ENCODE measurements at regions not wholly inside any gene's neighbourhood (a gene's known extent, or its start where the extent isn't known, plus 50 kb on each side); places are given as distances from the start of the nearest gene placed in this dataset.

DNA sequence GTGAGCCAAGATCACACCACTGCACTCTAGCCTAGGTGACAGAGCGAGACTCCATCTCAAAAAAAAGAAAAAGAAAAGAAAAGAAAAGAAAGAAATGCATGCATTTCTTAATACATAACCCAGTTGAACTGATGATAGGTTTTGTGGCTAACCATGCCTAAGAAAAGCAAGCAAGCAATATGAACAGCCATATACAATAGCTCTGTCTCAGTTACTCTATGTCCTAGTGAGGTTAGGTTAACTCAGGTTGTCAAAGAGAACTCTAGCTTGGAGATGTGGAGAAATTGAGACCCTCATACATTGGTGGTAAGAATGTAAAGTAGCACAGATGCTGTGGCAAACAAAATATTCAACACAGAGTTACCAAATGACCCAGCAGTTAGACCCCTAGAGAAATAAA, 167.0 kb upstream of the RASGEF1B start:
- no peaks in the 10 kb centered on the region for H3K9me3 ChIP-seq (ENCODE audit: control insufficient read depth in 2 of 2, low read length in 2 of 2)
- no peak overlapping the region for H3K4me3 ChIP-seq (ENCODE audit: low read length in 2 of 2)
- H3K36me3 ChIP-seq (ENCODE audit: control insufficient read depth in 2 of 2, insufficient read depth in 2 of 2, low read length in 2 of 2): no peaks in the 10 kb centered on the region
- no peak overlapping the region for H3K9ac ChIP-seq (ENCODE audit: low read depth in 1 of 2, low read length in 2 of 2)
- peaks cover 0 to 7% of the 10 kb centered on the region in 2 donors for H3K4me1 ChIP-seq (ENCODE audit: control insufficient read depth in 2 of 2, insufficient read depth in 2 of 2, low read length in 2 of 2)
- H3K27ac ChIP-seq (ENCODE audit: low read depth in 2 of 2, low read length in 2 of 2): no peak overlapping the region
- H3K27me3 ChIP-seq (ENCODE audit: control insufficient read depth in 2 of 2, insufficient read depth in 2 of 2, low read length in 2 of 2): no peaks in the 10 kb centered on the region

DNA sequence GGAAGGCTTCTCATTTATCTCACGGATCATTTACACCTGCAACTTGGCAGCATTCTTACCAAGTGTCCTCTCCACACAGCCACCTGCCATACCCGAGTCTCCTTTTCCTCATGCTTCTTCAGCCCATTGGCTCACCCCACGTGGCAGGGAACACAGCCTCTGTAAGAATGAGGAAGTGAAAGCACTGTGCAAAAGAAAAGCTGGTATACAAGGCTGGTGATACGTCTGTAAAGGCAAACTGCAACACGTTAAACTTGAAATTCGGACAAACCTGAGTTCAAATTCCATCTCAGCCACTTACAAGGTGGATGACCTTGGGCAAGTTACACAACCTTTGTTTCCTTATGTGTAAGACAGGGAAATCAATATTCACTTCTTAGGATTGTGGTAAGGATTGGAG, 164.0 kb upstream of the RASGEF1B start:
- Histone ChIP-seq H3K4me3 (ENCODE audit: low read length in 2 of 2) (peak overlapping the region in 1 of 2 donors; percentile 45), H3K4me1 (ENCODE audit: control insufficient read depth in 2 of 2, insufficient read depth in 2 of 2, low read length in 2 of 2) (peaks cover 0 to 7% of the 10 kb centered on the region in 2 donors), H3K9me3 (ENCODE audit: control insufficient read depth in 2 of 2, low read length in 2 of 2) (no peaks in the 10 kb centered on the region), H3K27ac (ENCODE audit: low read depth in 2 of 2, low read length in 2 of 2) (peak overlapping the region; percentile 61 to 64), H3K27me3 (ENCODE audit: control insufficient read depth in 2 of 2, insufficient read depth in 2 of 2, low read length in 2 of 2) (no peaks in the 10 kb centered on the region), H3K9ac (ENCODE audit: low read depth in 1 of 2, low read length in 2 of 2) (no peak overlapping the region), H3K36me3 (ENCODE audit: control insufficient read depth in 2 of 2, insufficient read depth in 2 of 2, low read length in 2 of 2) (no peaks in the 10 kb centered on the region)

DNA sequence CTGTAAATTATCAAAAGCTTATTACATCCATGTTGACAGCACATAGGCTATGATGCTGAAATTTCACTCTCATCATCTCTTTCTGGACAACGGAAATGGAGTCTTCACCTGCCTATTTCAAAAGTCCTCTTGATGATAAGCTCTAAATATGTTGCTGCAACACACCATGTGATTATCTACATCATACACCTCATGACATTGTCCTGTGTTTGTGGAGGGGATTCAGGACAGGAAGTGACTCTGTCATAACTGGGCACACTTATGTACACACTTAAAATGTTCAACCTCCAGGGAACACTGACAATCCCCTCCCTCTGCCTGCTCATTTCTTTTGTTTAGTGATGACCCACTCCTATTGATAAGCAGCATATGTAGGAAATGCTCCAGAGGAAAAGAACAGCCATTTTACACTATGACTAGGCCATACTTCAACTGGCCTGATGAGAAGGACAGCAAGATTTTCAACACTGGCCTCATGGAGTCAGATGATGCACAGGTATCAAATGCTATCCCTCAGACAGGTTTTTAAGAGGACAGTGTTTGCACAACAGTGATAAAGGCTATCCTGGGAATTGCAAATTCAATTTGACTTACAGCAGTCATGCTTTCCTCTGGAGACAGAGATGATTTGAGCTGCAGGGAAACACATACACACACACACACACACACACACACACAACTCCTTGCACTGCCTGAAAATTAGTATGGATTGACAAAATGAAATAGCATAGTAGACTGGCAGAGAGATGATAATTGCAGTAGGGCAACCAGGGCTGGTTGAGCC, 163.3 kb upstream of the RASGEF1B start:
- Histone ChIP-seq H3K36me3 (ENCODE audit: control insufficient read depth in 2 of 2, insufficient read depth in 2 of 2, low read length in 2 of 2) (no peaks in the 10 kb centered on the region), H3K4me1 (ENCODE audit: control insufficient read depth in 2 of 2, insufficient read depth in 2 of 2, low read length in 2 of 2) (peaks cover 0 to 7% of the 10 kb centered on the region in 2 donors), H3K27me3 (ENCODE audit: control insufficient read depth in 2 of 2, insufficient read depth in 2 of 2, low read length in 2 of 2) (no peaks in the 10 kb centered on the region), H3K4me3 (ENCODE audit: low read length in 2 of 2) (no peak overlapping the region), H3K9me3 (ENCODE audit: control insufficient read depth in 2 of 2, low read length in 2 of 2) (no peaks in the 10 kb centered on the region), H3K9ac (ENCODE audit: low read depth in 1 of 2, low read length in 2 of 2) (no peak overlapping the region), H3K27ac (ENCODE audit: low read depth in 2 of 2, low read length in 2 of 2) (peak overlapping the region in 1 of 2 donors; percentile 61)

DNA sequence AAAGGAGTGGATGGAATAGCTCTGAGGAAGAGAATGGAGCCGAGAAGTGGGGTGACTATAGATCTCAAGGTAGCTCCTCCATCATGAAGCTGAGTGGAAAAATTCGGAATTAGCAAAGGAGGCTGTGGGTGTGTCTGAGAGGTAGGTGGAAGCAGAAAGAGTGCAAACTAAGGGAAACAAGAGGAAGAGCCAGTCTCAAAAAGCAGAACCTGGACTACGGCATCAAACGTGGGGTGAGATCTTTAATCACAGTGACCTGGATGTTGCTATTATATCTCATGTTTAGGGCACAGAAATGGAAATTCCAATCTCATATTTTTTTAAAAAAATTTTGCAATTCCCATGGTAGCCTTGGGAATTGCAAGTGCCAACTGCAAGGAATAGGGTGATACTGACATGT, 162.5 kb upstream of the RASGEF1B start:
- no peaks in the 10 kb centered on the region for H3K9me3 ChIP-seq (ENCODE audit: control insufficient read depth in 2 of 2, low read length in 2 of 2)
- peaks cover 0 to 7% of the 10 kb centered on the region in 2 donors for H3K4me1 ChIP-seq (ENCODE audit: control insufficient read depth in 2 of 2, insufficient read depth in 2 of 2, low read length in 2 of 2)
- no peaks in the 10 kb centered on the region for H3K27me3 ChIP-seq (ENCODE audit: control insufficient read depth in 2 of 2, insufficient read depth in 2 of 2, low read length in 2 of 2)
- no peaks in the 10 kb centered on the region for H3K36me3 ChIP-seq (ENCODE audit: control insufficient read depth in 2 of 2, insufficient read depth in 2 of 2, low read length in 2 of 2)
- no peak overlapping the region for H3K27ac ChIP-seq (ENCODE audit: low read depth in 2 of 2, low read length in 2 of 2)
- no peak overlapping the region for H3K4me3 ChIP-seq (ENCODE audit: low read length in 2 of 2)
- H3K9ac ChIP-seq (ENCODE audit: low read depth in 1 of 2, low read length in 2 of 2): no peak overlapping the region

DNA sequence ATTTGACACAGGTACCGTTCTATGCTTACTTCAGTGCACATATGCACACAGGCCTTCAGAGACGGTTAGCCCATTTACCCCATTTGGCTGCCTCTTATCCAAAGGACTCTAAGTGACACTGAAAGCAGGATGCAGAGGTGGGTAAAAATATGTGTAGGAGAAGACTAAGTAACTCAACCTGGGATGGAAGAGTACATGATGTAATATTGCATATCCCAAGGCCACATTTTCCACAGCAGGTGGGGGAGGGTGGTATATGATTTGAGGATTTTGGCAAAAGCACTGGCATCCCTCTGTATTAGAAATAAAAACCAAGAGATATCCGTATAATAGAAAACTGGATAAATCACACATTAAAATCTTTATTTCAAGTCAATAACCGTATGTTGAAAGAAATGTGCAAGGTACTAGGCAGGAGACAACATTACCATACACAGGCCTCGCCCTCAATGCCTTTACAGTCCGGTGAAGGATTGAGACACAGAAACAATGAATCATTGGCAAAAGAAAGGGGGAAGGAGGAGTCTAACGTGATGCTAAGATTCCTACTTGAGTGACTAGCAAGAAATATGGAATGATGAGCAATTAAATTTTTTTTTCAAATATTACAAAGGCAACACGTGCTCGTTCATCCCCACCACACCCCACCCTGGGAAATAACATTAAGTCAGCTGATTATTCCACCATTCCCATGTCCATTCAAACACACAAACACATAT, 161.0 kb upstream of the RASGEF1B start:
- Histone ChIP-seq H3K27ac (ENCODE audit: low read depth in 2 of 2, low read length in 2 of 2) (no peak overlapping the region), H3K9ac (ENCODE audit: low read depth in 1 of 2, low read length in 2 of 2) (no peak overlapping the region), H3K4me3 (ENCODE audit: low read length in 2 of 2) (no peak overlapping the region), H3K36me3 (ENCODE audit: control insufficient read depth in 2 of 2, insufficient read depth in 2 of 2, low read length in 2 of 2) (no peaks in the 10 kb centered on the region), H3K4me1 (ENCODE audit: control insufficient read depth in 2 of 2, insufficient read depth in 2 of 2, low read length in 2 of 2) (peaks cover 0 to 7% of the 10 kb centered on the region in 2 donors), H3K9me3 (ENCODE audit: control insufficient read depth in 2 of 2, low read length in 2 of 2) (no peaks in the 10 kb centered on the region), H3K27me3 (ENCODE audit: control insufficient read depth in 2 of 2, insufficient read depth in 2 of 2, low read length in 2 of 2) (no peaks in the 10 kb centered on the region)

DNA sequence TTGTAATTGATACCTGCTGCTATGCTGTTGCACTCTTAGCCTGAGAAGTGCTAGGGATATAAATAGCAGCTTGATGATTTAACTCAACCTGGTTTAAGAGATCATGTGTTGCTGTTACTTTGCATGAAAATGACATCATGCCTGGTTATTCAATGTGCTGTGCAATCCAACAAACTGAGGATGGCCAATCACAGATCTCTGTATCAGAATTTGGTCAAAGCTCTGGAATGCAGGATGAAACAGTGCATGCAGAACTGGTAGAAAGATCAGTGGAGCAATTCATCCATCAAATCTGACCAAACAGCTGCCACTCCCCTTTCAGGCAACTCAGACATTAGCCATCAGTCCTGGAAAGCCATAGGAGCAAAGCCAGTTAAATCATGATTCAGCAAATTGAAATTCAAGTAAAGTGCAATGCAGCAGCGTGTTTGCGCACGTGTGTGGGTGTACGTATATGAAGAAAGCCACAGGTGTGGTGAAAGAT, 160.3 kb upstream of the RASGEF1B start:
- Histone ChIP-seq H3K27me3 (ENCODE audit: control insufficient read depth in 2 of 2, insufficient read depth in 2 of 2, low read length in 2 of 2) (no peaks in the 10 kb centered on the region), H3K27ac (ENCODE audit: low read depth in 2 of 2, low read length in 2 of 2) (no peak overlapping the region), H3K4me3 (ENCODE audit: low read length in 2 of 2) (no peak overlapping the region), H3K9ac (ENCODE audit: low read depth in 1 of 2, low read length in 2 of 2) (no peak overlapping the region), H3K36me3 (ENCODE audit: control insufficient read depth in 2 of 2, insufficient read depth in 2 of 2, low read length in 2 of 2) (no peaks in the 10 kb centered on the region), H3K4me1 (ENCODE audit: control insufficient read depth in 2 of 2, insufficient read depth in 2 of 2, low read length in 2 of 2) (peaks cover 0 to 7% of the 10 kb centered on the region in 2 donors), H3K9me3 (ENCODE audit: control insufficient read depth in 2 of 2, low read length in 2 of 2) (no peaks in the 10 kb centered on the region)

DNA sequence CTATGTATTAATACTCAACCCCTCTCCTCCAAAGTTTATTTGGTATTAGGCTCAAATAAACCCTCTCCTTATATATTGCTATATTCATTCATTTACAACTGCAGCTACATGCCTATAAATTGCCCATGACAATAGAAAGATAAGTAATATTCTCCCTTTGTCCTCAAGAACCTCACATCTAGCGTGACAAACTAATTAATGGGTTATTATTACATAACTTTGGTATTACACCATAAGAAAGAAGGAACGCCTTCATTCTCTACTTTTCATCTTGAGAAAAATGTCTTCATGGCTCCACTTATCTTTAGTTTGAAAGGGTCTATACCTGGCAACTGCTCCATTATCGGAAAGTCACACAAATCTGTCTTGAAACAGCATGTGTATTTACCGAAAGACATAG, 157.7 kb upstream of the RASGEF1B start:
- no peaks in the 10 kb centered on the region for H3K27me3 ChIP-seq (ENCODE audit: control insufficient read depth in 2 of 2, insufficient read depth in 2 of 2, low read length in 2 of 2)
- H3K9ac ChIP-seq (ENCODE audit: low read depth in 1 of 2, low read length in 2 of 2): no peak overlapping the region
- no peaks in the 10 kb centered on the region for H3K4me1 ChIP-seq (ENCODE audit: control insufficient read depth in 2 of 2, insufficient read depth in 2 of 2, low read length in 2 of 2)
- H3K27ac ChIP-seq (ENCODE audit: low read depth in 2 of 2, low read length in 2 of 2): no peak overlapping the region
- H3K4me3 ChIP-seq (ENCODE audit: low read length in 2 of 2): no peak overlapping the region
- H3K9me3 ChIP-seq (ENCODE audit: control insufficient read depth in 2 of 2, low read length in 2 of 2): no peaks in the 10 kb centered on the region
- H3K36me3 ChIP-seq (ENCODE audit: control insufficient read depth in 2 of 2, insufficient read depth in 2 of 2, low read length in 2 of 2): no peaks in the 10 kb centered on the region

DNA sequence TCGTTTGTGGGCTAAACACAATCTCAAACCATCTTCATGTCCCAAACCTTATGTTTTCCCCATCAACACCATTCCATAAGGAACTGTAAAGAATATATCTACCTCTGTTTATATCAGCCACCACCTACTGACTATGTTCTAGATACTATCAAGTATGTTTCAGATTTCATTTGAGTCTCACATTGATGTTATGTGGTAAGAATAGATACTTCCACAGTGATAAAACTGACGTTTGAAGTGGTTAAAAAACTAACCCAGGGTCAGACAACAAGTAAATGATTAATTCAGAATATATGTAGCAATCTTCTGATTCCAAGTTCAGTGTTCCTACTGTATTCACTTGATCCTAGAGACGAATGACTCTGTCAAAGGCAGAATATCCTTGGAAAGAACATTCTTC, 156.8 kb upstream of the RASGEF1B start:
- no peaks in the 10 kb centered on the region for H3K27me3 ChIP-seq (ENCODE audit: control insufficient read depth in 2 of 2, insufficient read depth in 2 of 2, low read length in 2 of 2)
- H3K4me3 ChIP-seq (ENCODE audit: low read length in 2 of 2): no peak overlapping the region
- H3K9ac ChIP-seq (ENCODE audit: low read depth in 1 of 2, low read length in 2 of 2): no peak overlapping the region
- H3K36me3 ChIP-seq (ENCODE audit: control insufficient read depth in 2 of 2, insufficient read depth in 2 of 2, low read length in 2 of 2): no peaks in the 10 kb centered on the region
- no peaks in the 10 kb centered on the region for H3K4me1 ChIP-seq (ENCODE audit: control insufficient read depth in 2 of 2, insufficient read depth in 2 of 2, low read length in 2 of 2)
- no peak overlapping the region for H3K27ac ChIP-seq (ENCODE audit: low read depth in 2 of 2, low read length in 2 of 2)
- H3K9me3 ChIP-seq (ENCODE audit: control insufficient read depth in 2 of 2, low read length in 2 of 2): no peaks in the 10 kb centered on the region

DNA sequence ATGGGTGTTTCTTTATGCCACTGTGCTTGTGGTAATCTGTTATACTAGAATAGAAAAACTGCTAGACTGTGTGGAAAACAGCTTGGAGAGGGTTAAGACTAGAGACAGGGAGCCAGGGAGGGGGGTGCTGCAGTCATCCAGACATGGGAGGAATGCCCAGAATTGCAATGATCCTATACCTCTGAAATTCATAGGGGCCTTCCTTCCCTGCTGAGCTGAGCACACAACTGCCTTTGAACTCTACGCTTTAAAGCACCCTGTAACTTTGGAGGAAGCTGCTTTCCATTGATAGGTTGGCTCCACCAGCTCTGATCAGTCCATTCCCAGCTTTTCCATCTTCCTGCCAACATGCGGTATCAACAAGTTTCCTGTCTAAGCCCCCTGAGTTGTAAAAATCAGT, 155.9 kb upstream of the RASGEF1B start:
- Histone ChIP-seq H3K36me3 (ENCODE audit: control insufficient read depth in 2 of 2, insufficient read depth in 2 of 2, low read length in 2 of 2) (no peaks in the 10 kb centered on the region), H3K27ac (ENCODE audit: low read depth in 2 of 2, low read length in 2 of 2) (no peak overlapping the region), H3K4me3 (ENCODE audit: low read length in 2 of 2) (no peak overlapping the region), H3K9ac (ENCODE audit: low read depth in 1 of 2, low read length in 2 of 2) (no peak overlapping the region), H3K4me1 (ENCODE audit: control insufficient read depth in 2 of 2, insufficient read depth in 2 of 2, low read length in 2 of 2) (no peaks in the 10 kb centered on the region), H3K9me3 (ENCODE audit: control insufficient read depth in 2 of 2, low read length in 2 of 2) (no peaks in the 10 kb centered on the region), H3K27me3 (ENCODE audit: control insufficient read depth in 2 of 2, insufficient read depth in 2 of 2, low read length in 2 of 2) (no peaks in the 10 kb centered on the region)

DNA sequence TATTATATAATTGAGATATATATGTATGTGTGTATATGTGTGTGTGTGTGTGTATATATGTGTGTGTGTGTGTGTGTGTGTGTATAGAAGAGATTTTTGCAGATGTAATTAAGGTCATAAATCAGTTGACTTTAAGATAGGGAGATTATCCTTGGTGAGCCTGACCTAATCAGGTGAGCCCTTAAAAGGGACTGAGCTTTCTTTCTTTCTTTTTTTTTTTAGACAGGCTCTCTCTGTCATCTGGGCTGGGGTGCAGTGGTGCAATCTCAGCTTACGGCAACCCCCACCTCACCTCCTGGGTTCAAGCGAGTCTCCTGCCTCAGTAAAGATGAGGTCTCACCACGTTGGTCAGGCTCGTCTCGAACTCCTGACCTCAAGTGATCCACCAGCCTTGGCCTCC, 155.1 kb upstream of the RASGEF1B start:
- Histone ChIP-seq H3K4me1 (ENCODE audit: control insufficient read depth in 2 of 2, insufficient read depth in 2 of 2, low read length in 2 of 2) (no peaks in the 10 kb centered on the region), H3K36me3 (ENCODE audit: control insufficient read depth in 2 of 2, insufficient read depth in 2 of 2, low read length in 2 of 2) (no peaks in the 10 kb centered on the region), H3K27ac (ENCODE audit: low read depth in 2 of 2, low read length in 2 of 2) (no peak overlapping the region), H3K9me3 (ENCODE audit: control insufficient read depth in 2 of 2, low read length in 2 of 2) (no peaks in the 10 kb centered on the region), H3K4me3 (ENCODE audit: low read length in 2 of 2) (no peak overlapping the region), H3K9ac (ENCODE audit: low read depth in 1 of 2, low read length in 2 of 2) (no peak overlapping the region), H3K27me3 (ENCODE audit: control insufficient read depth in 2 of 2, insufficient read depth in 2 of 2, low read length in 2 of 2) (no peaks in the 10 kb centered on the region)

Data from mucosa of rectum (tissue), 2 donors.